NOMO-1 treated with DMSO at 0.1 percent for 48 hours (cell line): ENCODE measurements at regions not wholly inside any gene's neighbourhood (a gene's known extent, or its start where the extent isn't known, plus 50 kb on each side); places are given as distances from the start of the nearest gene placed in this dataset.
A peak's percentile ranks its signal among the peaks of the same experiment; 100 is the strongest.

ENCODE experiments used
- DNase-seq: peaks from one replicate; lab custom pipeline; 2025; ENCODE audit not compliant: unreplicated experiment; lab: John Stamatoyannopoulos, UW

DNA sequence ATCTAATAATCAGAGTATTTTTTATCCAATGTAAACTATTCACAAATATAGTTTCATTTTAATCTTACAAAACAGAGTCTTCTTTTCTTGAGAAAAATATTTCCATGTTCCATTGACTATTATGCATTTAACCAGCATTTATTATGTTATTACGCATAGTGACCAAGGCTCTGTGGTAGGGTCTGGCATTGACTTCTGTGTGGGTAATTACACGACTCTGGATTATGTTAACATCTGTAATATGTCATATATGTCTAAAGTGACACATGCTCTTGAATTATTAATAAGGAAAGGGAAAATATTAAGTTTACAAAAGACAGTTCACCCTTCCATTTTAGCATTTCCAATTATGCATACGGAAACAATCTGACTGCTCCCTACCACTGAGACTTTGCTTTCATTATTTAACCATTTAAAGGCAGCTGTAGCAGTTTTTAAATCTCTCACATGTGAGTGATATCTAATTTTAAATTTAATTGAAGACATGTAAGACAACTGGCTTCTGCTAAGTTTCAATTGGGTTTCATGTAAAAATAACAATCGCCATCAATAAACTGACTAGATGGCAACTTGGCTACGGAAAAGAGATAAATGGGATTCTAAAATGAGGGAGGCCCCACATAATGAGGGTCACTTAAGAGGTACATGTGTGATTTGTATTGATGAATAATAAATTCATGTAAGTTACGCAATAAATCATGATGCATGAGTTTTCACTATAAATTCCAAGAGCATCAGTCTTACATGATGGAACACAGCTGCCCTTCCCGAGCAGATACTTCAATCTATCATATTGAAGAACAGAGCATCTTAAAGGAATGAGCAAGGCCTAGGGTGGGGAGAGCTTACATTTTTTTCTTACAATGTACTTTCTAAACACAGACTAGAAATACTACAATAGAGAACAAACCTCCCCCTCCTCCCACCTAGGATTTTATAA lies 1056.8 kb downstream of the MAT2B start:
- DNase-seq = no peak

DNA sequence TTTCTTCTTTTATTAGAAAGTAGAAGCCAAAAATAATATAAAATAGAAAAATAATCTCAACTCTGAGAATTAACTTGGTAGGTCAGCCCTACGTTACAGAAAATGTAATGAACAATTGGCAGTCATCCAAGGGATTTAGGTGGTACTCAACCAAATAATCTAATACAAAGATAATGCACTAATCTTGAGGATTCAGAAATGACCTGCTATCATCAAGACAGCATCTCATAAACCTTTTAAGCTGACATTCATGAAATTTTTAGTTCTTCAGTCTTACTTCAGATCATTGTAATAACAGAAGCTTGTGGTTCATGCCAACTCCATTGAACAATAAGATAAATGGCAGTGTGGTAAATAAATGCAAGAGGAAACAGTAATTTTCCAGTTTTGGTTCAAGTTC lies 1058.0 kb downstream of the MAT2B start:
- DNase-seq = no peak

DNA sequence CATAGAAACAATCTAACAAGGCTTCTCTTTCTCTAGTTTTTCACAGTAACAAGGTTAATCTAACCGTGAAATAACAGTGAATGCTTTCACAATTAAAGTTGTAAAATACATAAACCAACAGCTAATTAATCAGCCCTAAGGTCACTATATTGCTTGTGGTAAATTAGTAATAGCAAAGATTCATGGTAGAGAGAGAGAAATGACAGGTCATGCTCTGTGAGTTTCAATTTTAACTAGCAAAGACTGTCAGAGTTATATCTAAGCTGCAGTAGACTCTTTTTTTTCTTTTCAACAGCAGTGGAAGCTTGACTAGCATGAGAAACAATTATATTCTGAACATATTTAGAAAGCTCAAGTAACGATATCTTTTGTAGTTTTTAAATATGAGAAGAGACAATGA lies 1068.0 kb downstream of the MAT2B start:
- DNase-seq = no peak

DNA sequence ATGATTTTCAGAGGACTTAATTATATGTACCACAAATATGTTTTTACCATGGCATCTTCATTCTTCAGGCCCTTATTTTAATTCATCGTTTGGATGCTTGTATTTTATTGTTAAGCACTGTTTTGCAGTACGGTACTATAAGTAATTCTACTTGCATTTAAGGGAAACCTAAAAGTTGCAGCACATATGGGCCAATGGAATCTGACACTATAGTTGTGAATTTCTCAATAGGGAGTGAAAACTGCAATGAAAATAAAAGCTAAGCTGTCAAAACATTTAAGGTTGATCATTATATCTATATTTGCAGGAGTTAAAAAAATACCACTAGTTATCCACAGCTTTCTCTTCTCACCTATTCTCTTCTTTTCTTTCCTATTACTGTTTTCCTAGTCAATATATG lies 1071.8 kb downstream of the MAT2B start:
- DNase-seq = no peak

DNA sequence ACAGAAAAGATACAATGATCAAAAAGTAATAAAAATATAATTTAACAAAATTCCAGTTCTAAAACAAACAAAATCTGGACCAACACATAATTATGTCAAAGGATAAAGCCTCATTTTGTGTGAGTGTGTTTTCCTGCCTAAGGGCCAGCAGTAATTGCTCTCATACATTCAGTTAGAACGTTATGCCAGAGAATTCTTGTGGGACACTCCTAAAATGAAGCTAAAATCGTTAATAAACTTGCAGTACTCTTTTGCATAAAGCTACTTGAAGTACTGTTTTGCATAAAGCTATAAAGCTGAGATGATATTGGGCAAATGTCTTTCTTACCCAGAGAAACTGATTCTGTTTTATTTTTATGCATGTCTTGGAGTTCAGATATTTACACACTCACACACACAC lies 1072.3 kb downstream of the MAT2B start:
- no peak for DNase-seq

DNA sequence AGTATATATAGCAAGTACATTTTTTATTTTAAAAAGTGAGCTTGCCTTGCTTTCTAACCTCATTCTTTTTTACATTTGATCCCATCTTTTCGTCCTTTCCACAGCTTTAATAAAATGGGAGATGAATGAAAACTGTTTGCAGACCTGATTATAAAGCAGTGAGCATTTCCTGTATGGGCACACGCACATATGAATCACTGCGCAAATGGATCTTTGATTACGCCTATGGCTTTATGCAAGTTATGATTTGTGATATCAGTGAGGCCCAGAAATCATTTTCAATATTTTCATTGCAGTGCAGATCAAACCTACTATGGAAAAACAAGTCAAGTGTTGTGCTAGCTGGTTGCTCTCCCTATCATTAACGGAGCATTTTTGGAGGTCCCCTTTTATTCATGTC lies 1073.0 kb downstream of the MAT2B start:
- DNase-seq = no peak

DNA sequence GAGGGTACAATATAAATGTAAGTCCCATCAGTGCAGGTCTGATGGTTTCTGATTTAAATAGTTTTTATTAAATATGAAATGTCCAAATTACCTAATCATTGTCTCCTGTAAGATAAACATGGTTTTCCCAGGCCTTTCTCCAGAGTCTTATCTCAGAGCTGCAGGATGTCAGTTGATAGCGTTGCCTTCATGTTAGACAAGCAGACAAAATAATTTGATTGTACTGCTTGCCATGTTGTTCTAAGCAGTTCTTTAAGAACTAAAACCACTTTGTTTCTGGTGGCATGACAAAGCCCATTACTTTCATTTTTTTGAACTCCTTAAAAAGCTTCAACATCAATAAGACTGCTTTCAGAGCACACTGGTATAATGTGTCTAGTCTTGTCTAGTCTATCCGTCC lies 1073.5 kb downstream of the MAT2B start:
- no peak for DNase-seq

DNA sequence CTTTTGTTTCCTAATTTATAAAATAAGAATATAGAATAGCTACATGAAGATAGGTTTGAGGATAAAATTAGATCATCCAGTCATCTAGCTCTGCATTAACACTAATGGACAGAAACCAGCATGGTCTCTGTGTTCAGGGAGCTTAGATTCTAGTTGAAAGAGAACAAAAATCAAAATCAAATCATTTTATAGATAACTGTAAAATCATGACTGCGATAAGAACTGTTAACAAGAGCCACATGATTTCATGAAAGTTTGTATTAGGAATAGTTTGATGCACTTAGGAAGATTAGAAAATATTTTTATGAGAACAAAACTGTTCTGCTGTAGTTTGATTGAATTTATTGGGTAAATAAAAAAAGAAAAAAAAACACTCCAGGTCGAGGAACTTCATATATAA lies 1074.7 kb downstream of the MAT2B start:
- no peak for DNase-seq

DNA sequence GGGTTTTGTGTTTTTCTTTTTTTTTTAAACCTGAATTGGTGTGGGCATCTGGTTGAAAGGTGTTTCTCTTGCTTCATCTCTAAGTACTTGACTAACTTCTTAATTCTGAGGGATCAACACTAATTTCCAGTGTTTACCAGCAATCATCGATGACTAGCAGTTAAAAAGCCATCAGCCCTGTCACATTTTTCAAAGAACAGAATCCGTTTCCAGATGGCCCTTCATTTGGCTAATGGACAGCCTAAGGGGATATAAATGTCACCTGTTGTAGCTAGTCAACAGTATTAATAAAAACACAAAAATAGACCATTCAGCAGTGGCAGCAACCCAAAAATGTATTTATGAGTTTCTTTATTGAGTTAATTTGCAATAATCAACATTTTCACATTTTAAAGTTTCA lies 1076.5 kb downstream of the MAT2B start:
- no peak for DNase-seq

DNA sequence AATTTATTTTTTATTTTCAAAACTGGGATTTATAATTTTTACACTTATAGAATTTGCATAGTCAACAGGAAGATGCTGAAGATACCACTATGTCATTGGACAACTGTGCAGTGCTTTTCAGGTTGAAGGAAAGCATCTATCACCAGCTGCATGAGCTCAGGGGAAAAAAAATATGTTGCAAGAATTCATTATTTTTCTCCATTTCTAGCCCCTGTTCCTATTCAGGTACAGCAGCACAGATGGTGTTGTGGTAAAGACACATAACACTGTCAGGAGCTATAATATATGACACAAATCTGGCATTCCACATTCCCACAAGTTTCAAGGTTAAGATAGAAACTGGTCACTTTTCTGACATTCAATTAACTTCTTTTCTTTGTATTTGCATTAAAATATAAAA lies 1088.6 kb downstream of the MAT2B start:
- no peak for DNase-seq

DNA sequence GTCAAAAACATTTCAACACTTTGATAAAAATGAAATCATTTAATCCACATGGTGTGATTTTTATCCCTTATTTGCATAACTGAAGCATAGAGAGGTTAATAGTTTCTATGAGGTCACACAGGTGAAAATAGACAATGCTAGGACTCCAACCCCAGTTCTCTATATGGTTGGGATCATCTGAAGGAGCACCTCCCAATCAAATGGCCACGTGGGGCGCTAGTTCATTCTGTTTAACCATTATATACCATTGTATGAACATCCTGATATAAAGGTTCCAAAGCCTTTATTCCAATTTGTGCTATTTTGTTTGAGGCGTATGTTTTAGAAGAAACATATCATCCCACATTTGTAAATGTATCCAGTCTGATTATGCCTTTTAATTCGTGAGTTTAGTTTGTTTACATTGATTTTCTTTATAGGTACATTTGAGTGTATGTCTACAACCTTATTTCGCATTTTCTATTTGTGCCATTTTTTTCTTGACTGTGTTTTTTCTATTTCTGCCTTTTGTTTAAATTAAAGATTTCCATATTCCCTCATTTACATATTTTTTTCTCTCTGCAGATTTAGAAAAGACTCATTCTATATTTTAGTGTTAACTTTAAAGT lies 1092.0 kb downstream of the MAT2B start:
- no peak for DNase-seq

DNA sequence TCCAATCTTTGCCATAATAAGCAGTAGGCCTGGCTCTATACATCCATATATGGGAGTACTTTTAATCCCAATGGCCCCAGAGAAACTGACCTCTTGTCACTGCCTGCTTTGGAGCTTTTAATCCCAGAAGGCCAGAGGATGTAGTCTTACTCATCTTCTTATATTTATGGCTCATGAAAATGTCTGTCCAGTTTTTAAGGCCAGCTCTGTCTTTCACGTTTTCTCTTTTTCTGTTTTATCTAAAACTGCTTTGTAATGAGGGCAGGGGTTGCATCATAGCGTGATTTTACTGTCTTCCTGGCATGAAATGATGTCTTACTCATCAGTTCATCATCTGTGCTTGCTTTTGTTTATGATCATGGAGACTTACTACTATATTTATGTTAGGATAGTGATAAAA lies 1094.9 kb downstream of the MAT2B start:
- peak; percentile 22 for DNase-seq

DNA sequence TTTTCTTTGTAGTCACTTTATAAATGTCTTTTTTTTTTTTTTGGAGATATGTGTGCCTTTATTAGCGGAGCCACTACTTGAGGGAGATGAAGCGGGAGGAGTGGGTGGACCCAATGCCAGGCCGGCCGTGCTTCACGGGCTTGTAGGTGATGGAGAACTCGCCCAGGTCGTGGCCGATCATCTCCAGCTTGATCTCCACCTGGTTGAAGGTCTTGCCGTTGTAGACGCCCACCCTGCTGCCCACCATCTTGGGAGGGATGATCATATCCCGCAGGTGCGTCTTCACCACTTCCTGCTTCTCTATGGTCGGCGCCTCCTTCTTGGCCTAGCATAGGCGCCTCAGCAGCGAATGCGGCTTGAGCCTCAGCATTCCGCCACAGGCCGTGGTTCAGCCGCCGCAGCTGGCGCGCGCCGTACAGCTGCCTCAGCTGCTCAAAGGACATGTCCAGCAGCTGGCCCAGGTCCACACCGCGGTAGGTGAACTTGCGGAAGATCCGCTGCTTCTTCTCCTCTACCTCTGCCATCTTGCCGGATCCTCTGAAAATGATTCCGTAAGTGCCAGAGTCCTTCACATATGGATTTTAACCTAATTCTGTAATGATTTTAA lies 1095.6 kb downstream of the MAT2B start:
- DNase-seq = no peak

DNA sequence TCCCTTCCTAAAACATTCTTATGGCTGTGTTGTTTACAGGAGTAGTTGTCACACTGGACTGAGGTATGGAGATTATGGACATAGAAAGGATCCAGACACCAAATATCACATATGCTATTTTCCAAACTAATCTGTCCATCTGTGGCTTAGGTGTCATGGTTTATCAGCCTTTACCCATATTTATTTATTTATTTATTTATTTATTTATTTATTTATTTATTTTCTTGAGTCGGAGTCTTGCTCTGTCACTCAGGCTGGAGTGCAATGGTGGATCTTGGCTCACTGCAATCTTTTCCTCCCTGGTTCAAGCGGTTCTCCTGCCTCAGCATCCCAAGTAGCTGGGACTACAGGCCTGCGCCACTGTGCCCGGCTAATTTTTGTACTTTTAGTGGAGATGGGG lies 1103.1 kb downstream of the MAT2B start:
- DNase-seq = no peak

DNA sequence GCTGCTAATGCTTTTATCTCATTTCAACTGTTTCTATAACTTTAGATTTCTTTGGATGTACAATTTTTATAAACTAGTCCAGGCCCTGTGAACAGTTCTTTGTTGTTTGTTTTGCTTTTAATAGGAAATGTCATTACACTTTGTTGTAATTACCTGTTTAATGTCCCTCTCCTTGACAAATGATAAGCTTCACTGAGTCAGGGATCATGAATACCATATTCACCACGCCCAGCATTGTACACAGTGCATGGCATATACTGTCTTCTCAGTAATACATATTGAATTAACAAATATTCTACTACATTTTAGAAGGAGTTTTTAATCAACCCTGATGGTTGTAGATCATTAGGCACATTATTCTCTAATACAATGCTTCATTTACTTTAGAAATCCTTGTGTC lies 1105.0 kb downstream of the MAT2B start:
- no peak for DNase-seq

DNA sequence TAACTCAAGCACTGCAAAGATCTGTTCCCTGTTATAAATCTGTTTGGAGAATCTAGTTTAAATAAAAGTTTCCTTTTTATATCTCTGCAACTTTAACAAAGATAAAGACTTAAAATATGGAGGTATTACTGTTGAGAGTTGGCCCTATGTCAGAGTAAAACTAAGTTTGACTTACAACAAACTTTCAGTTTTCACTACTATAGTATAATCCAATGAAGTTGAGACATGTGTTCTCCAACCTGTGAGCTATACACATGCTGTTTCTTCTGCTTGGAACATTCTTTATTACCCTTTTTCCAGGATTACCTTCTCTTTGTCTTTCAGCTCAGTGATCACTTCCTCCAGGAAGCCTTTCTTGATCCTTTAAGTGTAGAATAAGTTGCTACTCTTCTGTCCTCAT lies 1109.3 kb downstream of the MAT2B start:
- no peak for DNase-seq

DNA sequence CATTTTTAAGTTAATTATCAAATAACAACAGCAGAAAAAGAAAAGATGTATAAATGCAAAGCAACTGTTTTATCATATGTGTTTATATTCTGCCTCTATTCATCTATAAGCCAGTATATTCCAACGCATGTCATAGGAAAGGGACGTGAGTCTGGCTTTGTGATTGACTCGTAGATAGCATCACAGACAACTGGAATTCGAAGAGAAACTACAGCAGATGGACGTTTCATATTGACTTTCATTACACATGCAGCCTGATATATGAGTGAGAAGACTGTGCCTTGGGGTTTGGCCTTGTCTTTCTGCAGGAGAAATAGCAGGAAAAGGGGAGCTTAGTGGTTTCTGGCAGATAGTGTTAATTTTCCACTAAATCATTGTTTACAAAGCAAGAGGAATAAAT lies 1111.9 kb downstream of the MAT2B start:
- DNase-seq = no peak

DNA sequence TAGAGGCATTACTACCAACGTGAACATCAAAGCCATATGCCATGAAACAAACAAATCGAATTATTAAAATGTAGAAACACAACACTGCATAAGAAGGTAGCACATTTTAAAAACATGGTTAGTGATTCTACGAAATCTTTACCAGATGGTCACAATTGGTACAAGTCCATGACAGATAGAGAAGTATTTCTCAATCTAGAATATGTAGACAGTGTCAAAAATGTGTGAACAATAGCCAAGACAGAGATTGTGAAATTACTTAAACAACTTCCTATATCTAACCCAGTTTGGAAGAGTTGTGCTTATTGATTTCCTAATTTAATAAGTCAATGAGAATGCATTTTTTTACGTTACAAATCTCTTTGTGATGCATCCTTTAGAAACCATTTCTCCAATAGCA lies 1121.6 kb downstream of the MAT2B start:
- peak; percentile 71 for DNase-seq

DNA sequence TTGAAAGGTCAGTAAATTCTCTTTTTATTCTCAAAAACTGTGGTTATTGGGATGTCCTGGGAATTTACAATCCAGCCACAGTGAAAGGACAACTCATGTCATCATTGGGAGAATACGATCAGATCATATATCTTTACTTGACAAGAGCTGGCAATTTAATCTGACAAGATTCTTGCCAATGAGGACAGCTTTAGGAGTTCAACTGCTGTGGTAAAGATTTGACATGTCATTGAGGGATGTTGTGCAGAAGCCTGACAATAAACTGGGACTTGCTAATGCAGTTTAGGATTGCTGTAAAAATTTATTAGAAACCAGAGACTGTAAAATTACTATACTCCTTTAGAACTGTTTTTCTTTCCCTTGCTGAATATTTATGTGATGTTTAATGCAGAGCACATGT lies 1131.0 kb downstream of the MAT2B start:
- DNase-seq = no peak

DNA sequence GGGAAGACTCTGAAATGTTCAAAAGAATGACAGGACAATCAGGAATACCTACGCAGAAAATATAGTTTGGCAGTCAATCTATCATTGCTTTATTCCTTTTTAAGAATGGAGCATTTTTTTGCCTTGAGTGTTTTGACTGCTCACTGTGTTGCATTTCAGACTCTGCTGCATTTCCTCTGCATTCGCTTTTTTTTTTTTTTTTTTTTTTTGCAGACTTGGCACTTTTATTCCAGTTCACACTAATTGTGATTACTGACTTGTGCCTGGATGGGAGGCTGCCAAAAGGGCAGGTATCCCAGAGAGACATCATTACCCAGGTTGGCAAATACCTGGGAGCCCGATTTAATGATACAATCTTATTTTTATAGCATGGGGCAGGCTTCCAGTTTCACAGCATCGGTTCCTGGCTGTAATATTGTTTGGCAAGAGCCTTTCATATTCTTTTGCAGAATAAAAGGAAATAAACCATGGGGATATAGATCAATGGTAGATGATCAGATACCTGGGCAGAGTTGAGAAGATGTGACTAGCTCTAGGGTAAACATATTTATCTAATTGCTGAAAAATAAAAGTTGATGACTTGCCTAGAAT lies 1132.6 kb downstream of the MAT2B start:
- no peak for DNase-seq

DNA sequence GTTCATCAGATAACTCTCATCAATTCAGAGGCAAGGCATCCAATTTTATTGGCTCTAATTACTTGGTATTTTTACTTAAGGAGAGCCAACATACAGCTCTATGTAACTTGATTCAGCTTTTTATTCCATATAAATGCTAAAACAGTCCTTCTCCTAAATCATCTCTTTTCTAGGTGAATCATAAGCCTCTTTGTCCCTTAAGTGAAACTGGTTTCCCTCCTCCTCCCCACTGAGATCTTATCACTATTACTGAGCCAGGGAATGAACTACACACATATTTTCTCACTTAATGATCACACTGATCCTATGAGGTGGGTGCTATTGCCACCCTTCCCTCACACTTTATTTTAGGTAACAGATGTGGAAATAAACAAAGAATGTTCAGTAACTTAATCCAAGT lies 1143.8 kb downstream of the MAT2B start:
- DNase-seq = no peak

DNA sequence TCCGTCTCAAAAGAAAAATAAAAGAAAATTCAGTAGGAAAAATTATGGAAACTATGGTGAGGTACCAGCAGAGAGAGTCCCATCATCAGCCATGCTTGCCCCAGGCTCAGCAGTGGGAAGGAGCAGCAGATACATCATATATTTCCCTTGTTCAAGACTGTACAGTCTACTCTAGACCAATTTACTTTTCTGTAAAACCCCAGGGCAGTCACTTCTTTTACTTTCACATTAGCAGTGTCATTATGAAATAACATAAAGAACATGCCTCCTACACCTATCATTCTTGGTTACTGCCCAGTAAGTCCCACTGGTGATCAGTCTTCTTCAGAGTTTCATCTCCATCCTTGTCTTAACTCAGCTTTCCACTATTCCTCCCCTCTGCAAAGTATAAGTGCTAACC lies 1145.0 kb downstream of the MAT2B start:
- DNase-seq = no peak
